Cerebellar cortex (tissue), 1 donor: ENCODE measurements at regions not wholly inside any gene's neighbourhood (a gene's known extent, or its start where the extent isn't known, plus 50 kb on each side); places are given as distances from the start of the nearest gene placed in this dataset.

ENCODE experiments used
- DNase-seq: peaks from one replicate; pipeline ENCODE4 v3.0.0-alpha.2; 2015; ENCODE audit warnings: low spot score

GRCh38 chr11:109554951-109555350 is 133.0 kb downstream of the C11orf87 start:
- no peak for DNase-seq

GRCh38 chr11:109564241-109564640 is 142.3 kb downstream of the C11orf87 start:
- DNase-seq: no peak

GRCh38 chr11:109582470-109582869 is 160.5 kb downstream of the C11orf87 start:
- DNase-seq: no peak

- no peak for DNase-seq
Observed at GRCh38 chr11:109584001-109584972, 162.3 kb downstream of the C11orf87 start.

- DNase-seq: no peak
Observed at GRCh38 chr11:109586789-109587188, 164.8 kb downstream of the C11orf87 start.

- DNase-seq: no peak
Observed at GRCh38 chr11:109590782-109591181, 168.8 kb downstream of the C11orf87 start.

GRCh38 chr11:109597336-109597735 is 175.3 kb downstream of the C11orf87 start:
- DNase-seq: no peak

- no peak for DNase-seq
Observed at GRCh38 chr11:109604481-109605400, 182.8 kb downstream of the C11orf87 start.

GRCh38 chr11:109606256-109606655 is 184.3 kb downstream of the C11orf87 start:
- DNase-seq: no peak

- no peak for DNase-seq
Observed at GRCh38 chr11:109609454-109610185, 187.6 kb downstream of the C11orf87 start.

GRCh38 chr11:109612496-109612895 is 190.5 kb downstream of the C11orf87 start:
- no peak for DNase-seq

GRCh38 chr11:109619498-109619897 is 197.5 kb downstream of the C11orf87 start:
- DNase-seq: no peak

GRCh38 chr11:109629734-109630133 is 207.7 kb downstream of the C11orf87 start:
- DNase-seq: no peak

- no peak for DNase-seq
Observed at GRCh38 chr11:109641549-109641948, 219.6 kb downstream of the C11orf87 start.

GRCh38 chr11:109644152-109644551 is 222.2 kb downstream of the C11orf87 start:
- DNase-seq: peak; percentile 99

- no peak for DNase-seq
Observed at GRCh38 chr11:109648804-109649203, 226.8 kb downstream of the C11orf87 start.

GRCh38 chr11:109654091-109654490 is 232.1 kb downstream of the C11orf87 start:
- no peak for DNase-seq

- DNase-seq: no peak
Observed at GRCh38 chr11:109658190-109658589, 236.2 kb downstream of the C11orf87 start.

- DNase-seq: no peak
Observed at GRCh38 chr11:109667719-109668118, 245.7 kb downstream of the C11orf87 start.

- DNase-seq: no peak
Observed at GRCh38 chr11:109668973-109669634, 247.1 kb downstream of the C11orf87 start.

- no peak for DNase-seq
Observed at GRCh38 chr11:109677231-109677630, 255.2 kb downstream of the C11orf87 start.
